Fibroblast of pulmonary artery (primary cell): ENCODE measurements at regions not wholly inside any gene's neighbourhood (a gene's known extent, or its start where the extent isn't known, plus 50 kb on each side); places are given as distances from the start of the nearest gene placed in this dataset.

Source experiments
- DNase-seq: peaks from one replicate; pipeline ENCODE4 v3.0.0-alpha.2; 2010; ENCODE audit warnings: low read depth
- H3K4me3 ChIP-seq: replicated peaks from 2 replicates; pipeline ENCODE4 v1.5.1; 2011; ENCODE audit warnings: low read depth, mild to moderate bottlenecking, control low read depth, low read length, moderate library complexity
- CTCF ChIP-seq: IDR thresholded peaks from 2 replicates; pipeline ENCODE4 v1.5.1; 2011; ENCODE audit warnings: mild to moderate bottlenecking, control low read depth, low read length, inconsistent platforms; ENCODE audit errors: missing control alignments

- no peak overlapping the region for H3K4me3 ChIP-seq
- TF ChIP-seq CTCF: no peak
- no peak for DNase-seq
These were observed 76.8 kb upstream of the FOXP4 start for GRCh38 chr6:41469156-41470028.

- no peak for TF ChIP-seq CTCF
- no peak for DNase-seq
- H3K4me3 ChIP-seq: no peak overlapping the region
These were observed 76.2 kb upstream of the FOXP4 start for GRCh38 chr6:41470029-41470330.

- no peak overlapping the region for H3K4me3 ChIP-seq
- DNase-seq: peak; percentile 63
- no peak for TF ChIP-seq CTCF
These were observed 75.7 kb upstream of the FOXP4 start for GRCh38 chr6:41470331-41471063.

GRCh38 chr6:41471064-41471895 is 74.9 kb upstream of the FOXP4 start:
- H3K4me3 ChIP-seq: no peak overlapping the region
- DNase-seq: no peak
- no peak for TF ChIP-seq CTCF

- DNase-seq: no peak
- no peak for TF ChIP-seq CTCF
- H3K4me3 ChIP-seq: no peak overlapping the region
These were observed 71.8 kb upstream of the FOXP4 start for GRCh38 chr6:41474213-41474933.

GRCh38 chr6:41475164-41475563 is 71.0 kb upstream of the FOXP4 start:
- no peak for DNase-seq
- H3K4me3 ChIP-seq: no peak overlapping the region
- TF ChIP-seq CTCF: no peak
